ENCODE measurements at regions not wholly inside any gene's neighbourhood (a gene's known extent, or its start where the extent isn't known, plus 50 kb on each side); places are given as distances from the start of the nearest gene placed in this dataset.
"Not testable (repeated sequence)": the region's sequence is repeated elsewhere in the genome, so short reads cannot be mapped to it uniquely, and the experiment has no call there.

DNA sequence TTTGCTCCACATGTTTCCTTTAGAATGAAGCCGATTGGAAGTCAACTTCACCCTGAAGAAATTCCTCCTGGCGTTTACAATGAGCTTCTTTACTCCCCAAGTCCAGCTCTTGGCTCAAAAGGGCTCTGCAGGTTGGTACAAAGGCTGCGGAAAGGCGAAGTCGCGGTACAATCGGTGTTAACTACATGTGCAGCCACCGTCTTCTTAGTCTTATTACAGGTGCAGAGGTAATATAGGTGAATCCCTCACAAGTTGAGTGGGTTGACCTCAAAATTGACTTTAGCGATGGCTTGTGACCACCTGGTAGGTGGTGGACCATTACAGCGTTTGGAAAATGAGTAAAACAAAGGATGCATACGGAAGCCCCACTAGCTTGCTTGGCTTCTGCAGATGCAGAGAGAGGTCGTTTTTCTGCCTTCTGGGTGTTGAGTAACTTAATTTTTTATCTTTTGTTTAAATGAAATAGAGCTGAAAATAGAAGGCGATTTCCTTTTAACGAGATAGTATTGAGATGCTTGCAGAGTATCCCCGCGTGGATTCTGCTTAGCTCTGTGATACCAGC, 98.0 kb downstream of the TRIM27 start:
- H2AFZ ChIP-seq (ENCODE audit: low read length) = no peak overlapping the region
- no peak overlapping the region for H3K4me2 ChIP-seq (ENCODE audit: low read depth, low read length, poor library complexity, severe bottlenecking)
- no peaks in the 10 kb centered on the region for H3K36me3 ChIP-seq (ENCODE audit: insufficient read depth, low read length)
- no peaks in the 10 kb centered on the region for H4K20me1 ChIP-seq (ENCODE audit: insufficient read depth, low read length, poor library complexity, severe bottlenecking)
- H3K79me2 ChIP-seq (ENCODE audit: insufficient read depth, low read length) = no peaks in the 10 kb centered on the region
- H3K4me1 ChIP-seq (ENCODE audit: insufficient read depth, low read length, poor library complexity, severe bottlenecking) = no peaks in the 10 kb centered on the region
- H3F3A ChIP-seq (ENCODE audit: low read depth) = no peaks in the 10 kb centered on the region
- H3K9me3 ChIP-seq (ENCODE audit: insufficient read depth, low read depth, low read length) = no peaks in the 10 kb centered on the region
- H3K27me3 ChIP-seq (ENCODE audit: insufficient read depth, low read length, poor library complexity, severe bottlenecking) = no peaks in the 10 kb centered on the region
- TF ChIP-seq CTCF (conservative IDR thresholded peaks at IDR 0.05; ENCODE audit: low read length) (no peak), EZH2phosphoT487 (IDR thresholded peaks at IDR 0.05; ENCODE audit: borderline replicate concordance) (no peak)
- H3K9me2 ChIP-seq (replicated peaks; ENCODE audit: low read depth, low read length) = no peaks in the 10 kb centered on the region
- no peak overlapping the region for H3K9ac ChIP-seq (ENCODE audit: low read depth, low read length, poor library complexity, severe bottlenecking)
- H3K4me3 ChIP-seq (ENCODE audit: low read length, poor library complexity, severe bottlenecking) = no peak overlapping the region

DNA sequence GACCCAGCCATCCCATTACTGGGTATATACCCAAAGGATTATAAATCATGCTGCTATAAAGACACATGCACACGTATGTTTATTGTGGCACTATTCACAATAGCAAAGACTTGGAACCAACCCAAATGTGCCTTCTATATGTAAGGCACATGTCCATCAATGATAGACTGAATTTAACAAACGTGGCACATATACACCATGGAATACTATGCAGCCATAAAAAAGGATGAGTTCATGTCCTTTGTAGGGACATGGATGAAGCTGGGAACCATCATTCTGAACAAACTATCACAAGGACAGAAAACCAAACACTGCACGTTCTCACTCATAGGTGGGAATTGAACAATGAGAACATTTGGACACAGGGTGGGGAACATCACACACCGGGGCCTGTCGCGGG, 92.1 kb downstream of the TRIM27 start:
- not testable (repeated sequence) for H3K4me3 ChIP-seq (ENCODE audit: low read length, poor library complexity, severe bottlenecking); H3K9ac ChIP-seq (ENCODE audit: low read depth, low read length, poor library complexity, severe bottlenecking); H4K20me1 ChIP-seq (ENCODE audit: insufficient read depth, low read length, poor library complexity, severe bottlenecking); H3K4me2 ChIP-seq (ENCODE audit: low read depth, low read length, poor library complexity, severe bottlenecking); H3K4me1 ChIP-seq (ENCODE audit: insufficient read depth, low read length, poor library complexity, severe bottlenecking); H2AFZ ChIP-seq (ENCODE audit: low read length); H3K9me3 ChIP-seq (ENCODE audit: insufficient read depth, low read depth, low read length); H3K27me3 ChIP-seq (ENCODE audit: insufficient read depth, low read length, poor library complexity, severe bottlenecking); H3F3A ChIP-seq (ENCODE audit: low read depth); H3K9me2 ChIP-seq (replicated peaks; ENCODE audit: low read depth, low read length); H3K79me2 ChIP-seq (ENCODE audit: insufficient read depth, low read length); H3K36me3 ChIP-seq (ENCODE audit: insufficient read depth, low read length)

GRCh38 chr6:28836703-28837102, 87.1 kb downstream of the TRIM27 start:
- not testable (repeated sequence) for H2AFZ ChIP-seq (ENCODE audit: low read length); H3K4me3 ChIP-seq (ENCODE audit: low read length, poor library complexity, severe bottlenecking); H3K9ac ChIP-seq (ENCODE audit: low read depth, low read length, poor library complexity, severe bottlenecking); H3K4me2 ChIP-seq (ENCODE audit: low read depth, low read length, poor library complexity, severe bottlenecking); H3F3A ChIP-seq (ENCODE audit: low read depth); H3K36me3 ChIP-seq (ENCODE audit: insufficient read depth, low read length); H4K20me1 ChIP-seq (ENCODE audit: insufficient read depth, low read length, poor library complexity, severe bottlenecking); H3K9me2 ChIP-seq (replicated peaks; ENCODE audit: low read depth, low read length); H3K27me3 ChIP-seq (ENCODE audit: insufficient read depth, low read length, poor library complexity, severe bottlenecking); H3K9me3 ChIP-seq (ENCODE audit: insufficient read depth, low read depth, low read length); H3K79me2 ChIP-seq (ENCODE audit: insufficient read depth, low read length)
- peaks cover 16% of the 10 kb centered on the region for H3K4me1 ChIP-seq (ENCODE audit: insufficient read depth, low read length, poor library complexity, severe bottlenecking)

- H4K20me1 ChIP-seq (ENCODE audit: insufficient read depth, low read length, poor library complexity, severe bottlenecking) = no peaks in the 10 kb centered on the region
- peak overlapping the region; percentile 79 for H3K4me3 ChIP-seq (ENCODE audit: low read length, poor library complexity, severe bottlenecking)
- H3F3A ChIP-seq (ENCODE audit: low read depth) = no peaks in the 10 kb centered on the region
- H3K4me2 ChIP-seq (ENCODE audit: low read depth, low read length, poor library complexity, severe bottlenecking) = peak overlapping the region; percentile 68
- no peak for TF ChIP-seq CTCF (conservative IDR thresholded peaks at IDR 0.05; ENCODE audit: low read length)
- no peak for TF ChIP-seq EZH2phosphoT487 (IDR thresholded peaks at IDR 0.05; ENCODE audit: borderline replicate concordance)
- no peaks in the 10 kb centered on the region for H3K9me2 ChIP-seq (replicated peaks; ENCODE audit: low read depth, low read length)
- no peaks in the 10 kb centered on the region for H3K27me3 ChIP-seq (ENCODE audit: insufficient read depth, low read length, poor library complexity, severe bottlenecking)
- peaks cover 16% of the 10 kb centered on the region for H3K4me1 ChIP-seq (ENCODE audit: insufficient read depth, low read length, poor library complexity, severe bottlenecking)
- no peaks in the 10 kb centered on the region for H3K79me2 ChIP-seq (ENCODE audit: insufficient read depth, low read length)
- peak overlapping the region; percentile 82; the same call in 1 of the 2 replicates for H2AFZ ChIP-seq (ENCODE audit: low read length)
- H3K36me3 ChIP-seq (ENCODE audit: insufficient read depth, low read length) = no peaks in the 10 kb centered on the region
- H3K9ac ChIP-seq (ENCODE audit: low read depth, low read length, poor library complexity, severe bottlenecking) = peak overlapping the region; percentile 55
- H3K9me3 ChIP-seq (ENCODE audit: insufficient read depth, low read depth, low read length) = no peaks in the 10 kb centered on the region
These were observed 85.5 kb downstream of the TRIM27 start for GRCh38 chr6:28838289-28838633.
